ENCODE measurements at regions not wholly inside any gene's neighbourhood (a gene's known extent, or its start where the extent isn't known, plus 50 kb on each side); places are given as distances from the start of the nearest gene placed in this dataset.

DNA sequence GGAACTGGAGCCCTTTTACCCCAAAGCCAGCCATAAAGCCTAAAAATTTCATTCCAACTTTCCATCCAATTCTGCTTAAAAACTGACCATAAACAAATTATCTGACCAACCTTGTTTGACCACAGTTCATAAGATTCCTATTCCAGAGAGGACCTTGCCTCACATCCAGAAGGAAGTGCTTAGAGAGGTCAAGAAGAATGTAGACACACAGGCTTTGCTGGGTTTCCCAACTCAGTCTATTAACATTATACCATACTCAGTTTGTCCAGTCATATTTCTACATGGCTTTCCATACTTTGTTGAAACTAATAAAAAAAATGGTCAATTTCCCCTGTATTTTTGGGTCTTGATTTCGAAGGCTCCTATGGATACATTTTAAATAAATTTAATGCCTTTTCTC is 1522.5 kb downstream of the ARAP2 start:
- TF ChIP-seq POLR2A (IDR thresholded peaks at IDR 0.05; ENCODE audit: low read depth, low read length) (no peak), POLR2AphosphoS5 (IDR thresholded peaks at IDR 0.05; ENCODE audit: low read depth, low read length) (no peak)
